ENCODE measurements at regions not wholly inside any gene's neighbourhood (a gene's known extent, or its start where the extent isn't known, plus 50 kb on each side); places are given as distances from the start of the nearest gene placed in this dataset.

GRCh38 chr15:60184579-60184978 is 180.5 kb downstream of the FOXB1 start:
- no peak overlapping the region for H3K4me2 ChIP-seq
- no peaks in the 10 kb centered on the region for H4K20me1 ChIP-seq (ENCODE audit: insufficient read depth, poor library complexity, severe bottlenecking)
- no peaks in the 10 kb centered on the region for H3K27me3 ChIP-seq
- WGBS (ENCODE audit: low lambda C conversion rate, missing lambda C conversion rate), result 70% methylated on average over 8 of the region's 8 CpGs
- H2AFZ ChIP-seq, result no peak overlapping the region
- no peaks in the 10 kb centered on the region for H3K79me2 ChIP-seq
- DNase-seq (ENCODE audit: low spot score), result peak; percentile 10
- H3K9me3 ChIP-seq (ENCODE audit: low read depth), result no peaks in the 10 kb centered on the region
- H3K36me3 ChIP-seq (replicated peaks; ENCODE audit: insufficient read depth, low read depth), result no peaks in the 10 kb centered on the region
- TF ChIP-seq EZH2 (IDR thresholded peaks at IDR 0.05; ENCODE audit: borderline replicate concordance) (no peak), CTCF (IDR thresholded peaks at IDR 0.05; ENCODE audit: poor library complexity) (no peak), EZH2phosphoT487 (IDR thresholded peaks at IDR 0.05; ENCODE audit: low read depth, severe bottlenecking, unreplicated experiment) (no peak)
- no peaks in the 10 kb centered on the region for H3K4me1 ChIP-seq (ENCODE audit: insufficient read depth)
- no peak overlapping the region for H3K27ac ChIP-seq
- H3K9me2 ChIP-seq (replicated peaks; ENCODE audit: insufficient read depth), result no peaks in the 10 kb centered on the region
- no peak overlapping the region for H3K4me3 ChIP-seq

GRCh38 chr15:60191016-60191415 is 186.9 kb downstream of the FOXB1 start:
- TF ChIP-seq EZH2phosphoT487 (IDR thresholded peaks at IDR 0.05; ENCODE audit: low read depth, severe bottlenecking, unreplicated experiment) (no peak), CTCF (IDR thresholded peaks at IDR 0.05; ENCODE audit: poor library complexity) (no peak), EZH2 (IDR thresholded peaks at IDR 0.05; ENCODE audit: borderline replicate concordance) (no peak)
- WGBS (ENCODE audit: low lambda C conversion rate, missing lambda C conversion rate), result 72% methylated on average over 6 of the region's 6 CpGs
- Histone ChIP-seq H3K4me1 (ENCODE audit: insufficient read depth) (no peaks in the 10 kb centered on the region), H3K36me3 (replicated peaks; ENCODE audit: insufficient read depth, low read depth) (no peaks in the 10 kb centered on the region), H3K27ac (no peak overlapping the region), H2AFZ (no peak overlapping the region), H3K4me3 (no peak overlapping the region), H3K79me2 (no peaks in the 10 kb centered on the region), H3K27me3 (peaks cover 14% of the 10 kb centered on the region), H3K9me2 (replicated peaks; ENCODE audit: insufficient read depth) (no peaks in the 10 kb centered on the region), H3K9me3 (ENCODE audit: low read depth) (no peaks in the 10 kb centered on the region), H4K20me1 (ENCODE audit: insufficient read depth, poor library complexity, severe bottlenecking) (no peaks in the 10 kb centered on the region), H3K4me2 (no peak overlapping the region)
- DNase-seq (ENCODE audit: low spot score), result no peak

- DNase-seq (ENCODE audit: low spot score), result no peak
- no peaks in the 10 kb centered on the region for H3K4me1 ChIP-seq (ENCODE audit: insufficient read depth)
- H3K4me3 ChIP-seq, result no peak overlapping the region
- H3K36me3 ChIP-seq (replicated peaks; ENCODE audit: insufficient read depth, low read depth), result no peaks in the 10 kb centered on the region
- no peaks in the 10 kb centered on the region for H3K9me2 ChIP-seq (replicated peaks; ENCODE audit: insufficient read depth)
- TF ChIP-seq CTCF (IDR thresholded peaks at IDR 0.05; ENCODE audit: poor library complexity), result no peak
- TF ChIP-seq EZH2 (IDR thresholded peaks at IDR 0.05; ENCODE audit: borderline replicate concordance), result no peak
- no peak for TF ChIP-seq EZH2phosphoT487 (IDR thresholded peaks at IDR 0.05; ENCODE audit: low read depth, severe bottlenecking, unreplicated experiment)
- no peak overlapping the region for H3K27ac ChIP-seq
- 87% methylated on average over 2 of the region's 2 CpGs for WGBS (ENCODE audit: low lambda C conversion rate, missing lambda C conversion rate)
- H3K79me2 ChIP-seq, result no peaks in the 10 kb centered on the region
- H4K20me1 ChIP-seq (ENCODE audit: insufficient read depth, poor library complexity, severe bottlenecking), result no peaks in the 10 kb centered on the region
- H3K4me2 ChIP-seq, result no peak overlapping the region
- H3K9me3 ChIP-seq (ENCODE audit: low read depth), result no peaks in the 10 kb centered on the region
- H2AFZ ChIP-seq, result no peak overlapping the region
- H3K27me3 ChIP-seq, result peaks cover 17% of the 10 kb centered on the region
These were observed 187.7 kb downstream of the FOXB1 start for GRCh38 chr15:60191821-60192220.

- Histone ChIP-seq H4K20me1 (ENCODE audit: insufficient read depth, poor library complexity, severe bottlenecking) (no peaks in the 10 kb centered on the region), H3K9me3 (ENCODE audit: low read depth) (no peaks in the 10 kb centered on the region), H3K4me3 (no peak overlapping the region), H3K4me1 (ENCODE audit: insufficient read depth) (no peaks in the 10 kb centered on the region), H3K27me3 (peaks cover 17% of the 10 kb centered on the region), H3K27ac (no peak overlapping the region), H3K79me2 (no peaks in the 10 kb centered on the region), H3K36me3 (replicated peaks; ENCODE audit: insufficient read depth, low read depth) (no peaks in the 10 kb centered on the region), H2AFZ (no peak overlapping the region), H3K9me2 (replicated peaks; ENCODE audit: insufficient read depth) (no peaks in the 10 kb centered on the region), H3K4me2 (no peak overlapping the region)
- no peak for DNase-seq (ENCODE audit: low spot score)
- no peak for TF ChIP-seq EZH2 (IDR thresholded peaks at IDR 0.05; ENCODE audit: borderline replicate concordance)
- no peak for TF ChIP-seq CTCF (IDR thresholded peaks at IDR 0.05; ENCODE audit: poor library complexity)
- no peak for TF ChIP-seq EZH2phosphoT487 (IDR thresholded peaks at IDR 0.05; ENCODE audit: low read depth, severe bottlenecking, unreplicated experiment)
- WGBS (ENCODE audit: low lambda C conversion rate, missing lambda C conversion rate), result 75% methylated on average over 1 of the region's 1 CpG
These were observed 191.5 kb downstream of the FOXB1 start for GRCh38 chr15:60195611-60196010.

Data from hepatocyte (in vitro differentiated cells).